ENCODE measurements at regions not wholly inside any gene's neighbourhood (a gene's known extent, or its start where the extent isn't known, plus 50 kb on each side); places are given as distances from the start of the nearest gene placed in this dataset.

- H3K4me3 ChIP-seq, result no peak overlapping the region
- ATAC-seq (ENCODE audit: insufficient read depth, low FRiP score) (no peak), DNase-seq (no peak)
- H3K36me3 ChIP-seq (ENCODE audit: control insufficient read depth in 4 of 4, insufficient read depth in 4 of 4, low read length in 4 of 4), result no peaks in the 10 kb centered on the region
- TF ChIP-seq CTCF (IDR thresholded peaks at IDR 0.05; ENCODE audit: control extremely low read depth, extremely low read depth), result no peak
- H3K27me3 ChIP-seq (ENCODE audit: control insufficient read depth in 3 of 3, insufficient read depth in 3 of 3, low read length in 2 of 3), result peaks cover 0 to 2% (median 2%) of the 10 kb centered on the region in 3 donors
- H3K9me3 ChIP-seq (ENCODE audit: control insufficient read depth in 4 of 4, insufficient read depth in 3 of 4, low read length in 3 of 4), result no peaks in the 10 kb centered on the region
- H3K9ac ChIP-seq (ENCODE audit: insufficient read depth in 1 of 2, low read length in 2 of 2), result no peak overlapping the region
- H3K27ac ChIP-seq (ENCODE audit: low read depth in 1 of 2, low read length in 1 of 2), result no peak overlapping the region
- 70 to 81% methylated on average over 2 of the region's 2 CpGs for WGBS, 2 donors
- H3K4me1 ChIP-seq (ENCODE audit: control insufficient read depth in 5 of 5, insufficient read depth in 5 of 5, low read length in 5 of 5), result no peaks in the 10 kb centered on the region
Observed at GRCh38 chrX:94123062-94123461, 449.1 kb downstream of the FAM133A start.

- Histone ChIP-seq H3K36me3 (ENCODE audit: control insufficient read depth in 4 of 4, insufficient read depth in 4 of 4, low read length in 4 of 4) (no peaks in the 10 kb centered on the region), H3K27ac (ENCODE audit: low read depth in 1 of 2, low read length in 1 of 2) (no peak overlapping the region), H3K4me1 (ENCODE audit: control insufficient read depth in 5 of 5, insufficient read depth in 5 of 5, low read length in 5 of 5) (no peaks in the 10 kb centered on the region), H3K9ac (ENCODE audit: insufficient read depth in 1 of 2, low read length in 2 of 2) (no peak overlapping the region), H3K27me3 (ENCODE audit: control insufficient read depth in 3 of 3, insufficient read depth in 3 of 3, low read length in 2 of 3) (peaks cover 0 to 5% (median 3%) of the 10 kb centered on the region in 3 donors), H3K9me3 (ENCODE audit: control insufficient read depth in 4 of 4, insufficient read depth in 3 of 4, low read length in 3 of 4) (no peaks in the 10 kb centered on the region), H3K4me3 (no peak overlapping the region)
- 76 to 86% methylated on average over 2 of the region's 2 CpGs for WGBS, 2 donors
- no peak for TF ChIP-seq CTCF (IDR thresholded peaks at IDR 0.05; ENCODE audit: control extremely low read depth, extremely low read depth)
- no peak for DNase-seq
- no peak for ATAC-seq (ENCODE audit: insufficient read depth, low FRiP score)
Observed at GRCh38 chrX:94162971-94163370, 489.0 kb downstream of the FAM133A start.

- Histone ChIP-seq H3K36me3 (ENCODE audit: control insufficient read depth in 4 of 4, insufficient read depth in 4 of 4, low read length in 4 of 4) (no peaks in the 10 kb centered on the region), H3K9ac (ENCODE audit: insufficient read depth in 1 of 2, low read length in 2 of 2) (no peak overlapping the region), H3K4me3 (no peak overlapping the region), H3K4me1 (ENCODE audit: control insufficient read depth in 5 of 5, insufficient read depth in 5 of 5, low read length in 5 of 5) (no peaks in the 10 kb centered on the region), H3K27ac (ENCODE audit: low read depth in 1 of 2, low read length in 1 of 2) (no peak overlapping the region), H3K9me3 (ENCODE audit: control insufficient read depth in 4 of 4, insufficient read depth in 3 of 4, low read length in 3 of 4) (no peaks in the 10 kb centered on the region), H3K27me3 (ENCODE audit: control insufficient read depth in 3 of 3, insufficient read depth in 3 of 3, low read length in 2 of 3) (peaks cover 0 to 16% (median 5%) of the 10 kb centered on the region in 3 donors)
- no peak for DNase-seq
- no peak for TF ChIP-seq CTCF (IDR thresholded peaks at IDR 0.05; ENCODE audit: control extremely low read depth, extremely low read depth)
- 75 to 78% methylated on average over 9 of the region's 9 CpGs for WGBS, 2 donors
- ATAC-seq (ENCODE audit: insufficient read depth, low FRiP score), result no peak
Observed at GRCh38 chrX:94178145-94178788, 504.3 kb downstream of the FAM133A start.

GRCh38 chrX:94204524-94204923 is 530.5 kb downstream of the FAM133A start:
- H3K27ac ChIP-seq (ENCODE audit: low read depth in 1 of 2, low read length in 1 of 2), result no peak overlapping the region
- no peak for DNase-seq
- H3K27me3 ChIP-seq (ENCODE audit: control insufficient read depth in 3 of 3, insufficient read depth in 3 of 3, low read length in 2 of 3), result peaks cover 0 to 12% (median 0%) of the 10 kb centered on the region in 3 donors
- H3K36me3 ChIP-seq (ENCODE audit: control insufficient read depth in 4 of 4, insufficient read depth in 4 of 4, low read length in 4 of 4), result no peaks in the 10 kb centered on the region
- H3K4me3 ChIP-seq, result no peak overlapping the region
- no peak for ATAC-seq (ENCODE audit: insufficient read depth, low FRiP score)
- H3K4me1 ChIP-seq (ENCODE audit: control insufficient read depth in 5 of 5, insufficient read depth in 5 of 5, low read length in 5 of 5), result no peaks in the 10 kb centered on the region
- WGBS, 2 donors, result 51 to 68% methylated on average over 7 of the region's 7 CpGs
- no peak for TF ChIP-seq CTCF (IDR thresholded peaks at IDR 0.05; ENCODE audit: control extremely low read depth, extremely low read depth)
- H3K9ac ChIP-seq (ENCODE audit: insufficient read depth in 1 of 2, low read length in 2 of 2), result no peak overlapping the region
- no peaks in the 10 kb centered on the region for H3K9me3 ChIP-seq (ENCODE audit: control insufficient read depth in 4 of 4, insufficient read depth in 3 of 4, low read length in 3 of 4)

Data from lung (tissue), 11 donors.